GM23338 (cell line): ENCODE measurements at regions not wholly inside any gene's neighbourhood (a gene's known extent, or its start where the extent isn't known, plus 50 kb on each side); places are given as distances from the start of the nearest gene placed in this dataset.

Experiments
- ATAC-seq: fragments of 200-7000 bp; cut with Tn5 transposase; 3 replicates; pipeline ENCODE4 v1.9.1; 2020
- DNase-seq: peaks from one replicate; pipeline ENCODE4 v3.0.0-alpha.2; 2015; ENCODE audit warnings: low spot score
- H2AFZ ChIP-seq: fragments of 200-600 bp; sonication (generic); 2 replicates; pipeline ENCODE4 v1.8.0; 2016; ENCODE audit warnings: antibody characterized with exemption, mild to moderate bottlenecking, moderate library complexity
- H3F3A ChIP-seq: fragments of 200-600 bp; sonication (generic); replicated peaks from 2 replicates; pipeline ENCODE4 v1.8.0; 2017; ENCODE audit warnings: antibody characterized with exemption, mixed run types, low read depth
- H3K27ac ChIP-seq: fragments of 200-600 bp; sonication (generic); 2 replicates; pipeline ENCODE4 v1.6.1; 2016; ENCODE audit warnings: low read depth
- H3K27me3 ChIP-seq: fragments of 200-600 bp; sonication (generic); 2 replicates; pipeline ENCODE4 v1.8.0; 2016; ENCODE audit warnings: mild to moderate bottlenecking, mixed run types, moderate library complexity; ENCODE audit not compliant: insufficient read depth
- H3K36me3 ChIP-seq: fragments of 200-600 bp; sonication (generic); 2 replicates; pipeline ENCODE4 v1.8.0; 2016; ENCODE audit warnings: mild to moderate bottlenecking; ENCODE audit not compliant: insufficient read depth
- H3K4me1 ChIP-seq: fragments of 200-600 bp; sonication (generic); 2 replicates; pipeline ENCODE4 v1.8.0; 2016; ENCODE audit warnings: mild to moderate bottlenecking, moderate library complexity; ENCODE audit not compliant: insufficient read depth
- H3K4me2 ChIP-seq: fragments of 200-600 bp; sonication (generic); 2 replicates; pipeline ENCODE4 v1.7.1; 2017; ENCODE audit warnings: mixed run types
- H3K4me3 ChIP-seq: fragments of 200-600 bp; sonication (generic); 2 replicates; pipeline ENCODE4 v1.6.1; 2016; ENCODE audit warnings: mixed run types
- H3K79me2 ChIP-seq: fragments of 200-600 bp; sonication (generic); replicated peaks from 2 replicates; pipeline ENCODE4 v1.8.0; 2017; ENCODE audit warnings: mild to moderate bottlenecking; ENCODE audit not compliant: insufficient read depth
- H3K9me2 ChIP-seq: fragments of 200-600 bp; sonication (generic); 2 replicates; pipeline ENCODE4 v1.8.0; 2017; ENCODE audit not compliant: insufficient read depth
- H4K20me1 ChIP-seq: fragments of 200-600 bp; sonication (generic); replicated peaks from 2 replicates; pipeline ENCODE4 v1.8.0; 2017; ENCODE audit warnings: mild to moderate bottlenecking; ENCODE audit not compliant: insufficient read depth
- H3K27ac Mint-ChIP-seq: 2 replicates; pipeline ENCODE4 v1.8.0; 2020; ENCODE audit warnings: inconsistent platforms, mild to moderate bottlenecking, moderate library complexity, mixed read lengths
- H3K27me3 Mint-ChIP-seq: 3 replicates; pipeline ENCODE4 v1.8.0; 2022; ENCODE audit warnings: low read depth, mild to moderate bottlenecking, moderate library complexity, mixed read lengths, inconsistent platforms; ENCODE audit not compliant: insufficient read depth, poor library complexity
- H3K36me3 Mint-ChIP-seq: 3 replicates; pipeline ENCODE4 v1.8.0; 2021; ENCODE audit warnings: low read depth, mild to moderate bottlenecking, inconsistent platforms, moderate library complexity, mixed read lengths
- H3K4me1 Mint-ChIP-seq: 3 replicates; pipeline ENCODE4 v1.8.0; 2020; ENCODE audit warnings: mild to moderate bottlenecking, inconsistent platforms, mixed read lengths
- H3K4me3 Mint-ChIP-seq: 3 replicates; pipeline ENCODE4 v1.8.0; 2021; ENCODE audit warnings: moderate library complexity, mild to moderate bottlenecking, inconsistent platforms, mixed read lengths
- H3K9me3 Mint-ChIP-seq: 3 replicates; pipeline ENCODE4 v1.8.0; 2020; ENCODE audit warnings: moderate library complexity, mild to moderate bottlenecking, inconsistent platforms, mixed read lengths
- CREB1 ChIP-seq: fragments of 250-450 bp; sonication (Bioruptor Pico); IDR thresholded peaks from 2 replicates; pipeline ENCODE4 v1.5.0; 2020; ENCODE audit warnings: low read depth, mild to moderate bottlenecking, moderate library complexity
- EZH2 ChIP-seq: fragments of 200-600 bp; sonication (generic); IDR thresholded peaks from one replicate; pipeline ENCODE4 v1.8.0; 2017; ENCODE audit warnings: antibody characterized with exemption, mild to moderate bottlenecking, low read depth; ENCODE audit not compliant: unreplicated experiment
- EZH2phosphoT487 ChIP-seq: fragments of 200-600 bp; sonication (generic); IDR thresholded peaks from one replicate; pipeline ENCODE4 v1.8.1; 2018; ENCODE audit warnings: antibody characterized with exemption; ENCODE audit not compliant: unreplicated experiment
- JUNB ChIP-seq: IDR thresholded peaks from one replicate; pipeline ENCODE4 v1.6.1; 2016; ENCODE audit warnings: antibody characterized with exemption; ENCODE audit not compliant: unreplicated experiment
- NANOG ChIP-seq: IDR thresholded peaks from 2 replicates; pipeline ENCODE4 v1.6.1; 2016; ENCODE audit warnings: antibody characterized with exemption, borderline replicate concordance
- POLR2AphosphoS5 ChIP-seq: IDR thresholded peaks from 2 replicates; pipeline ENCODE4 v1.6.1; 2016; ENCODE audit warnings: antibody characterized with exemption, low read depth
- STAT1 ChIP-seq: IDR thresholded peaks from one replicate; pipeline ENCODE4 v1.6.1; 2016; ENCODE audit warnings: antibody characterized with exemption; ENCODE audit not compliant: unreplicated experiment
- ZNF114 ChIP-seq: fragments of 250-450 bp; sonication (Bioruptor Pico); IDR thresholded peaks from 2 replicates; pipeline ENCODE4 v1.5.0; 2020; ENCODE audit warnings: mild to moderate bottlenecking, moderate library complexity
- ZNF331 ChIP-seq: fragments of 250-450 bp; sonication (Bioruptor Pico); IDR thresholded peaks from 2 replicates; pipeline ENCODE4 v1.5.0; 2020; ENCODE audit warnings: low read depth, mild to moderate bottlenecking, moderate library complexity
- TF ChIP-seq, protein P1 (sequence below), 2 experiments: fragments of 200-600 bp in 1 of 2; sonication (generic) in 1 of 2; conservative IDR thresholded peaks; 2 replicates each; pipeline versions ENCODE4 v1.5.1 to v1.6.1; 2016 to 2017; ENCODE audit warnings: antibody characterized with exemption in 2 of 2, low read depth in 2 of 2, mild to moderate bottlenecking in 2 of 2, moderate library complexity in 1 of 2
- TF ChIP-seq, protein P2 (sequence below): fragments of 250-450 bp; sonication (Bioruptor Pico); IDR thresholded peaks from 2 replicates; pipeline ENCODE4 v1.5.0; 2020; ENCODE audit warnings: mild to moderate bottlenecking, moderate library complexity
- TF ChIP-seq, protein P3 (sequence below): IDR thresholded peaks from one replicate; pipeline ENCODE4 v1.6.1; 2018; ENCODE audit warnings: antibody characterized with exemption; ENCODE audit not compliant: unreplicated experiment
- TF ChIP-seq, protein P4 (sequence below): IDR thresholded peaks from 2 replicates; pipeline ENCODE4 v1.6.1; 2016; ENCODE audit warnings: antibody characterized with exemption

DNA sequence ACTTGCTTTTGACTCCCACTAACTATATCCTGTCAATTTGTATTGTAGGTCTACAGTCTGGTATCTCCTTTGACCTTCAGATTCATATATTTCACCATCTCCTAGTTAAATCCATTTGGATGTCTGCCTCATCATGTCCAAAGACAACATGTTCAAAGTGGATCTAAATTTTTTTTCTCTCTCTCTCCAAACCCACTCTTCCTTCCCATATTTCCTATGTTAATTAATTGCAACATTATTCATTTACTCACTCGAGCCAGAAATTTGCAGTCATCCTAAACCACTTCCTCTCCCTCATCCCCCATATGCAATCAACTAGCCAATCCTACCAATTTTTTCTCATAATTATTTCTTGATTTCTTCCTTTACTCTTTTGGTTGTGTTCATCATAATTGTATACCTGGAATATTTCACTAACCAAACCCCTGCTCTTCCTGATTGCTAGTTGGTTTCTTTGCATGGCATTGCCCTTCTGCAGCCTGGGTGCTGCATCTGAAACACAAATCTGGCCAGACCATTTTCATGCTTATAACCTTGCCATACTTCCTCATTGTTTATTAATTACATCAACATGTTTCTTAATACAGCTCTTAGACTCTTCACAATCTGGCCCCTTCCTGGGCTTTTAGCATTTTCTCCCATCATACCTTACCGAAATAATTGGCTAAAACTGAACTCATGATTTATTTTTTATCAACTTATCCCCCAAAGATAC, 442.2 kb downstream of the ADAMTS20 start:
- Histone ChIP-seq H3K36me3 (no peaks in the 10 kb centered on the region), H3K4me2 (no peak overlapping the region), H3K79me2 (no peaks in the 10 kb centered on the region), H3K27me3 (no peaks in the 10 kb centered on the region), H3F3A (no peaks in the 10 kb centered on the region), H4K20me1 (no peaks in the 10 kb centered on the region), H3K4me1 (no peaks in the 10 kb centered on the region), H3K27ac (no peak overlapping the region), H2AFZ (no peak overlapping the region), H3K9me2 (peaks cover 6% of the 10 kb centered on the region; the same call in 1 of the 2 replicates), H3K4me3 (no peak overlapping the region)
- Mint-ChIP-seq H3K4me3 (no peak overlapping the region), H3K27me3 (no peaks in the 10 kb centered on the region), H3K36me3 (no peaks in the 10 kb centered on the region), H3K9me3 (no peaks in the 10 kb centered on the region), H3K27ac (no peak overlapping the region), H3K4me1 (peaks cover 4% of the 10 kb centered on the region)
- no peak for DNase-seq
- TF ChIP-seq, protein P1, sequence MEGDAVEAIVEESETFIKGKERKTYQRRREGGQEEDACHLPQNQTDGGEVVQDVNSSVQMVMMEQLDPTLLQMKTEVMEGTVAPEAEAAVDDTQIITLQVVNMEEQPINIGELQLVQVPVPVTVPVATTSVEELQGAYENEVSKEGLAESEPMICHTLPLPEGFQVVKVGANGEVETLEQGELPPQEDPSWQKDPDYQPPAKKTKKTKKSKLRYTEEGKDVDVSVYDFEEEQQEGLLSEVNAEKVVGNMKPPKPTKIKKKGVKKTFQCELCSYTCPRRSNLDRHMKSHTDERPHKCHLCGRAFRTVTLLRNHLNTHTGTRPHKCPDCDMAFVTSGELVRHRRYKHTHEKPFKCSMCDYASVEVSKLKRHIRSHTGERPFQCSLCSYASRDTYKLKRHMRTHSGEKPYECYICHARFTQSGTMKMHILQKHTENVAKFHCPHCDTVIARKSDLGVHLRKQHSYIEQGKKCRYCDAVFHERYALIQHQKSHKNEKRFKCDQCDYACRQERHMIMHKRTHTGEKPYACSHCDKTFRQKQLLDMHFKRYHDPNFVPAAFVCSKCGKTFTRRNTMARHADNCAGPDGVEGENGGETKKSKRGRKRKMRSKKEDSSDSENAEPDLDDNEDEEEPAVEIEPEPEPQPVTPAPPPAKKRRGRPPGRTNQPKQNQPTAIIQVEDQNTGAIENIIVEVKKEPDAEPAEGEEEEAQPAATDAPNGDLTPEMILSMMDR (conservative IDR thresholded peaks at IDR 0.05; ENCODE audit: low read depth in 2 of 2), result no peak
- no peak for TF ChIP-seq JUNB
- no peak for TF ChIP-seq ZNF331 (CRISPR knock-in tag)
- TF ChIP-seq, protein P2, sequence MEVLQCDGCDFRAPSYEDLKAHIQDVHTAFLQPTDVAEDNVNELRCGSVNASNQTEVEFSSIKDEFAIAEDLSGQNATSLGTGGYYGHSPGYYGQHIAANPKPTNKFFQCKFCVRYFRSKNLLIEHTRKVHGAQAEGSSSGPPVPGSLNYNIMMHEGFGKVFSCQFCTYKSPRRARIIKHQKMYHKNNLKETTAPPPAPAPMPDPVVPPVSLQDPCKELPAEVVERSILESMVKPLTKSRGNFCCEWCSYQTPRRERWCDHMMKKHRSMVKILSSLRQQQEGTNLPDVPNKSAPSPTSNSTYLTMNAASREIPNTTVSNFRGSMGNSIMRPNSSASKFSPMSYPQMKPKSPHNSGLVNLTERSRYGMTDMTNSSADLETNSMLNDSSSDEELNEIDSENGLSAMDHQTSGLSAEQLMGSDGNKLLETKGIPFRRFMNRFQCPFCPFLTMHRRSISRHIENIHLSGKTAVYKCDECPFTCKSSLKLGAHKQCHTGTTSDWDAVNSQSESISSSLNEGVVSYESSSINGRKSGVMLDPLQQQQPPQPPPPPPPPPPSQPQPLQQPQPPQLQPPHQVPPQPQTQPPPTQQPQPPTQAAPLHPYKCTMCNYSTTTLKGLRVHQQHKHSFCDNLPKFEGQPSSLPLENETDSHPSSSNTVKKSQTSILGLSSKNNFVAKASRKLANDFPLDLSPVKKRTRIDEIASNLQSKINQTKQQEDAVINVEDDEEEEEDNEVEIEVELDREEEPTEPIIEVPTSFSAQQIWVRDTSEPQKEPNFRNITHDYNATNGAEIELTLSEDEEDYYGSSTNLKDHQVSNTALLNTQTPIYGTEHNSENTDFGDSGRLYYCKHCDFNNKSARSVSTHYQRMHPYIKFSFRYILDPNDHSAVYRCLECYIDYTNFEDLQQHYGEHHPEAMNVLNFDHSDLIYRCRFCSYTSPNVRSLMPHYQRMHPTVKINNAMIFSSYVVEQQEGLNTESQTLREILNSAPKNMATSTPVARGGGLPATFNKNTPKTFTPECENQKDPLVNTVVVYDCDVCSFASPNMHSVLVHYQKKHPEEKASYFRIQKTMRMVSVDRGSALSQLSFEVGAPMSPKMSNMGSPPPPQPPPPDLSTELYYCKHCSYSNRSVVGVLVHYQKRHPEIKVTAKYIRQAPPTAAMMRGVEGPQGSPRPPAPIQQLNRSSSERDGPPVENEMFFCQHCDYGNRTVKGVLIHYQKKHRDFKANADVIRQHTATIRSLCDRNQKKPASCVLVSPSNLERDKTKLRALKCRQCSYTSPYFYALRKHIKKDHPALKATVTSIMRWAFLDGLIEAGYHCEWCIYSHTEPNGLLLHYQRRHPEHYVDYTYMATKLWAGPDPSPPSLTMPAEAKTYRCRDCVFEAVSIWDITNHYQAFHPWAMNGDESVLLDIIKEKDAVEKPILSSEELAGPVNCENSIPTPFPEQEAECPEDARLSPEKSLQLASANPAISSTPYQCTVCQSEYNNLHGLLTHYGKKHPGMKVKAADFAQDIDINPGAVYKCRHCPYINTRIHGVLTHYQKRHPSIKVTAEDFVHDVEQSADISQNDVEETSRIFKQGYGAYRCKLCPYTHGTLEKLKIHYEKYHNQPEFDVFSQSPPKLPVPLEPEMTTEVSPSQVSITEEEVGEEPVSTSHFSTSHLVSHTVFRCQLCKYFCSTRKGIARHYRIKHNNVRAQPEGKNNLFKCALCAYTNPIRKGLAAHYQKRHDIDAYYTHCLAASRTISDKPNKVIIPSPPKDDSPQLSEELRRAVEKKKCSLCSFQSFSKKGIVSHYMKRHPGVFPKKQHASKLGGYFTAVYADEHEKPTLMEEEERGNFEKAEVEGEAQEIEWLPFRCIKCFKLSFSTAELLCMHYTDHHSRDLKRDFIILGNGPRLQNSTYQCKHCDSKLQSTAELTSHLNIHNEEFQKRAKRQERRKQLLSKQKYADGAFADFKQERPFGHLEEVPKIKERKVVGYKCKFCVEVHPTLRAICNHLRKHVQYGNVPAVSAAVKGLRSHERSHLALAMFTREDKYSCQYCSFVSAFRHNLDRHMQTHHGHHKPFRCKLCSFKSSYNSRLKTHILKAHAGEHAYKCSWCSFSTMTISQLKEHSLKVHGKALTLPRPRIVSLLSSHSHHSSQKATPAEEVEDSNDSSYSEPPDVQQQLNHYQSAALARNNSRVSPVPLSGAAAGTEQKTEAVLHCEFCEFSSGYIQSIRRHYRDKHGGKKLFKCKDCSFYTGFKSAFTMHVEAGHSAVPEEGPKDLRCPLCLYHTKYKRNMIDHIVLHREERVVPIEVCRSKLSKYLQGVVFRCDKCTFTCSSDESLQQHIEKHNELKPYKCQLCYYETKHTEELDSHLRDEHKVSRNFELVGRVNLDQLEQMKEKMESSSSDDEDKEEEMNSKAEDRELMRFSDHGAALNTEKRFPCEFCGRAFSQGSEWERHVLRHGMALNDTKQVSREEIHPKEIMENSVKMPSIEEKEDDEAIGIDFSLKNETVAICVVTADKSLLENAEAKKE (CRISPR knock-in tag), result no peak
- TF ChIP-seq, protein P3, sequence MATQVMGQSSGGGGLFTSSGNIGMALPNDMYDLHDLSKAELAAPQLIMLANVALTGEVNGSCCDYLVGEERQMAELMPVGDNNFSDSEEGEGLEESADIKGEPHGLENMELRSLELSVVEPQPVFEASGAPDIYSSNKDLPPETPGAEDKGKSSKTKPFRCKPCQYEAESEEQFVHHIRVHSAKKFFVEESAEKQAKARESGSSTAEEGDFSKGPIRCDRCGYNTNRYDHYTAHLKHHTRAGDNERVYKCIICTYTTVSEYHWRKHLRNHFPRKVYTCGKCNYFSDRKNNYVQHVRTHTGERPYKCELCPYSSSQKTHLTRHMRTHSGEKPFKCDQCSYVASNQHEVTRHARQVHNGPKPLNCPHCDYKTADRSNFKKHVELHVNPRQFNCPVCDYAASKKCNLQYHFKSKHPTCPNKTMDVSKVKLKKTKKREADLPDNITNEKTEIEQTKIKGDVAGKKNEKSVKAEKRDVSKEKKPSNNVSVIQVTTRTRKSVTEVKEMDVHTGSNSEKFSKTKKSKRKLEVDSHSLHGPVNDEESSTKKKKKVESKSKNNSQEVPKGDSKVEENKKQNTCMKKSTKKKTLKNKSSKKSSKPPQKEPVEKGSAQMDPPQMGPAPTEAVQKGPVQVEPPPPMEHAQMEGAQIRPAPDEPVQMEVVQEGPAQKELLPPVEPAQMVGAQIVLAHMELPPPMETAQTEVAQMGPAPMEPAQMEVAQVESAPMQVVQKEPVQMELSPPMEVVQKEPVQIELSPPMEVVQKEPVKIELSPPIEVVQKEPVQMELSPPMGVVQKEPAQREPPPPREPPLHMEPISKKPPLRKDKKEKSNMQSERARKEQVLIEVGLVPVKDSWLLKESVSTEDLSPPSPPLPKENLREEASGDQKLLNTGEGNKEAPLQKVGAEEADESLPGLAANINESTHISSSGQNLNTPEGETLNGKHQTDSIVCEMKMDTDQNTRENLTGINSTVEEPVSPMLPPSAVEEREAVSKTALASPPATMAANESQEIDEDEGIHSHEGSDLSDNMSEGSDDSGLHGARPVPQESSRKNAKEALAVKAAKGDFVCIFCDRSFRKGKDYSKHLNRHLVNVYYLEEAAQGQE, result no peak
- no peak for TF ChIP-seq CREB1 (CRISPR knock-in tag)
- TF ChIP-seq EZH2phosphoT487, result no peak
- TF ChIP-seq, protein P4, sequence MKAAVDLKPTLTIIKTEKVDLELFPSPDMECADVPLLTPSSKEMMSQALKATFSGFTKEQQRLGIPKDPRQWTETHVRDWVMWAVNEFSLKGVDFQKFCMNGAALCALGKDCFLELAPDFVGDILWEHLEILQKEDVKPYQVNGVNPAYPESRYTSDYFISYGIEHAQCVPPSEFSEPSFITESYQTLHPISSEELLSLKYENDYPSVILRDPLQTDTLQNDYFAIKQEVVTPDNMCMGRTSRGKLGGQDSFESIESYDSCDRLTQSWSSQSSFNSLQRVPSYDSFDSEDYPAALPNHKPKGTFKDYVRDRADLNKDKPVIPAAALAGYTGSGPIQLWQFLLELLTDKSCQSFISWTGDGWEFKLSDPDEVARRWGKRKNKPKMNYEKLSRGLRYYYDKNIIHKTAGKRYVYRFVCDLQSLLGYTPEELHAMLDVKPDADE, result no peak
- TF ChIP-seq NANOG, result no peak
- TF ChIP-seq STAT1, result no peak
- no peak for TF ChIP-seq ZNF114 (CRISPR knock-in tag)
- TF ChIP-seq EZH2, result no peak
- TF ChIP-seq POLR2AphosphoS5, result no peak
- no peak for ATAC-seq
